IMR-90 (cell line): ENCODE measurements at regions not wholly inside any gene's neighbourhood (a gene's known extent, or its start where the extent isn't known, plus 50 kb on each side); places are given as distances from the start of the nearest gene placed in this dataset.

ENCODE experiments used
- ATAC-seq: fragments of 200-7000 bp; cut with Tn5 transposase; 2 replicates; pipeline ENCODE4 v1.9.1; 2020; ENCODE audit warnings: low read depth, mild to moderate bottlenecking, moderate library complexity
- BruUV-seq: library from RNA; stranded (reverse); fragments of 400-500 nt; replicated peaks from 2 replicates; lab custom pipeline; 2021; lab: Mats Ljungman, UMichigan
- CTCF ChIA-PET: fragments of 300-600 bp; formaldehyde crosslinking; extraction: SDS; loops from one replicate; lab custom pipeline; 2021; ENCODE audit warnings: antibody characterized with exemption; lab: Yijun Ruan, JAX
- POLR2A ChIA-PET: fragments of 300-600 bp; sonication (Branson Sonifier 250); formaldehyde crosslinking; loops from one replicate; lab custom pipeline; 2022; ENCODE audit warnings: antibody characterized with exemption; ENCODE audit not compliant: unreplicated experiment; lab: Charles Lee
- DNase-seq: peaks from one replicate; pipeline ENCODE4 v3.0.0; 2013
- H2AFZ ChIP-seq: replicated peaks from 2 replicates; pipeline ENCODE3; 2013; ENCODE audit warnings: low read length, mild to moderate bottlenecking; ENCODE audit not compliant: poor library complexity
- H2AK5ac ChIP-seq: 2 replicates; pipeline ENCODE4 v1.6.1; 2013; ENCODE audit warnings: low read depth, low read length, inconsistent platforms
- H2AK9ac ChIP-seq: replicated peaks from 2 replicates; pipeline ENCODE3; 2013; ENCODE audit warnings: mild to moderate bottlenecking, low read depth, low read length, moderate library complexity; ENCODE audit not compliant: poor library complexity
- H2BK120ac ChIP-seq: 2 replicates; pipeline ENCODE4 v1.6.1; 2013; ENCODE audit warnings: low read depth, low read length, inconsistent platforms
- H2BK15ac ChIP-seq: 3 replicates; pipeline ENCODE4 v1.6.1; 2013; ENCODE audit warnings: low read depth, low read length, inconsistent platforms
- H2BK20ac ChIP-seq: 2 replicates; pipeline ENCODE4 v1.6.1; 2013; ENCODE audit warnings: low read depth, mild to moderate bottlenecking, inconsistent platforms, low read length, moderate library complexity
- H2BK5ac ChIP-seq: 2 replicates; pipeline ENCODE4 v1.6.1; 2013; ENCODE audit warnings: mild to moderate bottlenecking, low read depth, low read length, inconsistent platforms; ENCODE audit not compliant: poor library complexity, severe bottlenecking
- H3K14ac ChIP-seq: replicated peaks from 2 replicates; pipeline ENCODE4 v1.6.1; 2013; ENCODE audit warnings: low read depth, low read length, inconsistent platforms
- H3K18ac ChIP-seq: 2 replicates; pipeline ENCODE4 v1.6.1; 2013; ENCODE audit warnings: low read depth, low read length, control low read depth
- H3K23ac ChIP-seq: 2 replicates; pipeline ENCODE4 v1.6.1; 2013; ENCODE audit warnings: low read depth, low read length, inconsistent platforms
- H3K27ac ChIP-seq: 2 replicates; pipeline ENCODE4 v1.5.1; 2013; ENCODE audit warnings: mild to moderate bottlenecking, control low read depth, low read length; ENCODE audit not compliant: insufficient read depth
- H3K27me3 ChIP-seq: 2 replicates; pipeline ENCODE4 v1.6.1; 2013; ENCODE audit warnings: low read length; ENCODE audit not compliant: control insufficient read depth, insufficient read depth
- H3K36me3 ChIP-seq: 2 replicates; pipeline ENCODE4 v1.6.1; 2013; ENCODE audit warnings: low read length, mixed read lengths; ENCODE audit not compliant: control insufficient read depth, insufficient read depth
- H3K4ac ChIP-seq: 2 replicates; pipeline ENCODE4 v1.6.1; 2013; ENCODE audit warnings: low read depth, low read length, inconsistent platforms
- H3K4me1 ChIP-seq: 2 replicates; pipeline ENCODE4 v1.6.1; 2013; ENCODE audit warnings: low read length, mixed read lengths; ENCODE audit not compliant: control insufficient read depth, insufficient read depth
- H3K4me2 ChIP-seq: 2 replicates; pipeline ENCODE4 v1.6.1; 2013; ENCODE audit warnings: low read depth, mild to moderate bottlenecking, control low read depth, low read length, moderate library complexity
- H3K4me3 ChIP-seq: 2 replicates; pipeline ENCODE4 v1.5.1; 2013; ENCODE audit warnings: low read depth, mild to moderate bottlenecking, control low read depth, low read length, moderate library complexity; ENCODE audit not compliant: insufficient read depth
- H3K56ac ChIP-seq: 2 replicates; pipeline ENCODE4 v1.6.1; 2013; ENCODE audit warnings: low read length, inconsistent platforms; ENCODE audit not compliant: insufficient read depth; ENCODE audit errors: extremely low read depth
- H3K79me1 ChIP-seq, 2 experiments: 2 replicates each; pipeline ENCODE4 v1.6.1; 2013; ENCODE audit warnings: low read length in 2 of 2, inconsistent platforms in 1 of 2, low read depth in 1 of 2
- H3K9ac ChIP-seq: 2 replicates; pipeline ENCODE4 v1.6.1; 2013; ENCODE audit warnings: low read depth, low read length, control low read depth
- H3K9me1 ChIP-seq: 2 replicates; pipeline ENCODE4 v1.6.1; 2013; ENCODE audit warnings: low read length, inconsistent platforms; ENCODE audit not compliant: insufficient read depth
- H3K9me3 ChIP-seq: 2 replicates; pipeline ENCODE4 v1.6.1; 2013; ENCODE audit warnings: low read length; ENCODE audit not compliant: control insufficient read depth, insufficient read depth
- H4K20me1 ChIP-seq: 2 replicates; pipeline ENCODE4 v1.6.1; 2013; ENCODE audit warnings: low read length, inconsistent platforms; ENCODE audit not compliant: insufficient read depth
- H4K5ac ChIP-seq: 2 replicates; pipeline ENCODE4 v1.6.1; 2013; ENCODE audit warnings: mild to moderate bottlenecking, low read depth, low read length, control low read depth
- H4K8ac ChIP-seq, 2 experiments: 2 replicates each; pipeline ENCODE4 v1.6.1; 2013; ENCODE audit warnings: low read depth in 2 of 2, low read length in 2 of 2, control low read depth in 1 of 2, inconsistent platforms in 1 of 2
- H4K91ac ChIP-seq: 2 replicates; pipeline ENCODE4 v1.6.1; 2013; ENCODE audit warnings: low read depth, low read length, inconsistent platforms; ENCODE audit not compliant: insufficient read depth
- CHD1 ChIP-seq: IDR thresholded peaks from 2 replicates; pipeline ENCODE4 v1.6.1; 2012; ENCODE audit warnings: low read depth, low read length, improper control_type of control experiment
- WGBS, 2 experiments: methylation state at CpG; one replicate each; pipeline versions ENCODE4 v1.1.5 to v1.1.7; 2013; ENCODE audit warnings: missing lambda C conversion rate in 2 of 2; ENCODE audit not compliant: insufficient read length in 1 of 2; ENCODE audit errors: extremely low coverage in 2 of 2; 5-methylcytosine and 5-hydroxymethylcytosine counted together
- dilution Hi-C: fragments of 300-500 bp; cut with HindIII; formaldehyde crosslinking; loops from one replicate; pipeline ENCODE4 v1.14.3; 2018; ENCODE audit warnings: low sequenced_read_pairs; ENCODE audit not compliant: unreplicated experiment
- in situ Hi-C: fragments of 300-500 bp; cut with MboI; formaldehyde crosslinking; loops from 3 replicates; pipeline ENCODE4 v1.14.3; 2019; ENCODE audit warnings: low sequenced_read_pairs, inconsistent platforms, mixed read lengths
- intact Hi-C: fragments of 100-400 bp; cut with micrococcal nuclease; formaldehyde crosslinking; loops from 2 replicates; pipeline ENCODE4 v1.10.0; 2022
- TF ChIP-seq, protein P1 (sequence below): fragments of 150-350 bp; IDR thresholded peaks from 2 replicates; pipeline ENCODE4 v1.6.1; 2016; ENCODE audit warnings: low read depth, mild to moderate bottlenecking, low read length, moderate library complexity, borderline replicate concordance

DNA sequence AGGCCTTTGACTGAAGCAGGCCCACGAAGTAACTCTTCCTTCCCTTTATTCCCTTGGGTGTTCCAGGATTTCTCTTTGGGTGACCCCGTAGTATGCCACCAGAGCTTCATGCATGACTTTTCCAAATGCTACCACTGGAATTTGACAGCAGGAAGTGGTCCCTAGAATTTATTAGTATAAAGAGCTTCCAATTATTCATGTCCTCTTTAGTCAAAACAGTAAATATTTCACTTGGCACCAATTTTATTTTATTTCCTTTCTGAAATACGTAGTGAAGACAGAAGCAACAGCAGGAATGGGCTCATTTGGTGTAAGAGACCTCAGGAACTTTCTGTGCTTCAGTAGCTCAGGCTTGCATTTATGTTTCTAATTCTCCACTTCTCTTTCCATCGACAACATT is 151.3 kb downstream of the LCA5 start:
- no peak overlapping the region for H3K56ac ChIP-seq
- H3K4me2 ChIP-seq, result no peak overlapping the region
- in situ Hi-C loops (no loop called here), dilution Hi-C loops (no loop called here), intact Hi-C loops (no loop called here)
- H2AFZ ChIP-seq, result no peak overlapping the region
- no peak overlapping the region for H2BK120ac ChIP-seq
- no peak overlapping the region for H2BK5ac ChIP-seq
- H3K18ac ChIP-seq, result no peak overlapping the region
- H4K91ac ChIP-seq, result no peak overlapping the region
- no peak overlapping the region for H3K14ac ChIP-seq
- BruUV-seq, result no TSS peak
- H3K36me3 ChIP-seq, result no peaks in the 10 kb centered on the region
- H3K27me3 ChIP-seq, result no peaks in the 10 kb centered on the region
- no peaks in the 10 kb centered on the region for H3K9me1 ChIP-seq
- no peak overlapping the region for H3K9ac ChIP-seq
- H3K79me1 ChIP-seq, result no peaks in the 10 kb centered on the region
- H3K4ac ChIP-seq, result no peak overlapping the region
- ChIA-PET CTCF (no interaction called here), POLR2A (no interaction called here)
- H2AK5ac ChIP-seq, result no peak overlapping the region
- no CpG with 5 or more reads among the region's 4 CpGs for WGBS, 2 experiments
- no peak overlapping the region for H3K23ac ChIP-seq
- H2BK20ac ChIP-seq, result no peak overlapping the region
- no peak overlapping the region for H4K5ac ChIP-seq
- no peaks in the 10 kb centered on the region for H4K20me1 ChIP-seq
- no peak overlapping the region for H4K8ac ChIP-seq
- no peaks in the 10 kb centered on the region for H3K9me3 ChIP-seq
- DNase-seq (no peak), ATAC-seq (no peak)
- no peak overlapping the region for H3K4me3 ChIP-seq
- no peak overlapping the region for H2BK15ac ChIP-seq
- no peaks in the 10 kb centered on the region for H3K4me1 ChIP-seq
- H3K27ac ChIP-seq, result no peak overlapping the region
- TF ChIP-seq CHD1, result no peak
- TF ChIP-seq, protein P1, sequence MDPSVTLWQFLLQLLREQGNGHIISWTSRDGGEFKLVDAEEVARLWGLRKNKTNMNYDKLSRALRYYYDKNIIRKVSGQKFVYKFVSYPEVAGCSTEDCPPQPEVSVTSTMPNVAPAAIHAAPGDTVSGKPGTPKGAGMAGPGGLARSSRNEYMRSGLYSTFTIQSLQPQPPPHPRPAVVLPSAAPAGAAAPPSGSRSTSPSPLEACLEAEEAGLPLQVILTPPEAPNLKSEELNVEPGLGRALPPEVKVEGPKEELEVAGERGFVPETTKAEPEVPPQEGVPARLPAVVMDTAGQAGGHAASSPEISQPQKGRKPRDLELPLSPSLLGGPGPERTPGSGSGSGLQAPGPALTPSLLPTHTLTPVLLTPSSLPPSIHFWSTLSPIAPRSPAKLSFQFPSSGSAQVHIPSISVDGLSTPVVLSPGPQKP, result no peak
- no peak overlapping the region for H2AK9ac ChIP-seq
